Ishikawa (cell line): ENCODE measurements at regions not wholly inside any gene's neighbourhood (a gene's known extent, or its start where the extent isn't known, plus 50 kb on each side); places are given as distances from the start of the nearest gene placed in this dataset.

Source experiments
- CEBPB ChIP-seq: IDR thresholded peaks from 2 replicates; pipeline ENCODE4 v1.6.1; 2012
- CREB1 ChIP-seq: IDR thresholded peaks from 2 replicates; pipeline ENCODE4 v1.6.1; 2012; ENCODE audit warnings: low read depth
- EGR1 ChIP-seq: IDR thresholded peaks from 2 replicates; pipeline ENCODE4 v1.6.1; 2012
- EP300 ChIP-seq: IDR thresholded peaks from 2 replicates; pipeline ENCODE4 v1.6.1; 2012; ENCODE audit warnings: borderline replicate concordance
- FOXM1 ChIP-seq: IDR thresholded peaks from 2 replicates; pipeline ENCODE4 v1.6.1; 2012; ENCODE audit warnings: low read depth, borderline replicate concordance
- RAD21 ChIP-seq: IDR thresholded peaks from 2 replicates; pipeline ENCODE4 v1.6.1; 2012; ENCODE audit warnings: low read depth
- TAF1 ChIP-seq: IDR thresholded peaks from 2 replicates; pipeline ENCODE4 v1.6.1; 2012; ENCODE audit warnings: low read depth, mild to moderate bottlenecking
- TCF12 ChIP-seq: IDR thresholded peaks from 2 replicates; pipeline ENCODE4 v1.6.1; 2012; ENCODE audit warnings: low read depth
- TEAD4 ChIP-seq: IDR thresholded peaks from 2 replicates; pipeline ENCODE4 v1.6.1; 2012
- YY1 ChIP-seq: IDR thresholded peaks from 2 replicates; pipeline ENCODE4 v1.6.1; 2012; ENCODE audit warnings: low read depth
- TF ChIP-seq, protein P1 (sequence below): IDR thresholded peaks from 2 replicates; pipeline ENCODE4 v1.6.1; 2012; ENCODE audit warnings: low read depth, mild to moderate bottlenecking
- TF ChIP-seq, protein P2 (sequence below): IDR thresholded peaks from 2 replicates; pipeline ENCODE4 v1.6.1; 2012

DNA sequence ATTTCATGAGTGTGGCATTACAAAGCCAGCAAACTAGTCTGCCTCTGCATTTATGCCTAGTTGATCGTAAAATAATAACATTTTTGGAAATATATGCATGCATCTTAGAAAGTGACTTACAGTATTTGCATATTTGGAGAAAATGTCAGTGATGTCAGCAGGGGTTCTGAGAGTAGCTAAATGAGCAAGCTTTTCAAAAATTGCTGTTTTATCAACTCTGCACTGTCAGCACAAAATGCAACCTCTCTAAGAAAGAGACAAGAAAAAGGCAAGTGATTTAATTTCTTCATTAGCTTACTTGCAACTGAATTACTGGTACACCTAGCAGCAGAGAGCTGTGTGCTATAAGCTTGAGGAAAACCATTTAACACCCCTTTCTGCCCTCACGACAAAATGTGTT is 632.5 kb upstream of the MMS22L start:
- TF ChIP-seq, protein P1, sequence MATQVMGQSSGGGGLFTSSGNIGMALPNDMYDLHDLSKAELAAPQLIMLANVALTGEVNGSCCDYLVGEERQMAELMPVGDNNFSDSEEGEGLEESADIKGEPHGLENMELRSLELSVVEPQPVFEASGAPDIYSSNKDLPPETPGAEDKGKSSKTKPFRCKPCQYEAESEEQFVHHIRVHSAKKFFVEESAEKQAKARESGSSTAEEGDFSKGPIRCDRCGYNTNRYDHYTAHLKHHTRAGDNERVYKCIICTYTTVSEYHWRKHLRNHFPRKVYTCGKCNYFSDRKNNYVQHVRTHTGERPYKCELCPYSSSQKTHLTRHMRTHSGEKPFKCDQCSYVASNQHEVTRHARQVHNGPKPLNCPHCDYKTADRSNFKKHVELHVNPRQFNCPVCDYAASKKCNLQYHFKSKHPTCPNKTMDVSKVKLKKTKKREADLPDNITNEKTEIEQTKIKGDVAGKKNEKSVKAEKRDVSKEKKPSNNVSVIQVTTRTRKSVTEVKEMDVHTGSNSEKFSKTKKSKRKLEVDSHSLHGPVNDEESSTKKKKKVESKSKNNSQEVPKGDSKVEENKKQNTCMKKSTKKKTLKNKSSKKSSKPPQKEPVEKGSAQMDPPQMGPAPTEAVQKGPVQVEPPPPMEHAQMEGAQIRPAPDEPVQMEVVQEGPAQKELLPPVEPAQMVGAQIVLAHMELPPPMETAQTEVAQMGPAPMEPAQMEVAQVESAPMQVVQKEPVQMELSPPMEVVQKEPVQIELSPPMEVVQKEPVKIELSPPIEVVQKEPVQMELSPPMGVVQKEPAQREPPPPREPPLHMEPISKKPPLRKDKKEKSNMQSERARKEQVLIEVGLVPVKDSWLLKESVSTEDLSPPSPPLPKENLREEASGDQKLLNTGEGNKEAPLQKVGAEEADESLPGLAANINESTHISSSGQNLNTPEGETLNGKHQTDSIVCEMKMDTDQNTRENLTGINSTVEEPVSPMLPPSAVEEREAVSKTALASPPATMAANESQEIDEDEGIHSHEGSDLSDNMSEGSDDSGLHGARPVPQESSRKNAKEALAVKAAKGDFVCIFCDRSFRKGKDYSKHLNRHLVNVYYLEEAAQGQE, result no peak
- no peak for TF ChIP-seq CREB1
- no peak for TF ChIP-seq FOXM1
- no peak for TF ChIP-seq TCF12
- no peak for TF ChIP-seq EGR1
- no peak for TF ChIP-seq RAD21
- no peak for TF ChIP-seq YY1
- TF ChIP-seq EP300, result no peak
- TF ChIP-seq, protein P2, sequence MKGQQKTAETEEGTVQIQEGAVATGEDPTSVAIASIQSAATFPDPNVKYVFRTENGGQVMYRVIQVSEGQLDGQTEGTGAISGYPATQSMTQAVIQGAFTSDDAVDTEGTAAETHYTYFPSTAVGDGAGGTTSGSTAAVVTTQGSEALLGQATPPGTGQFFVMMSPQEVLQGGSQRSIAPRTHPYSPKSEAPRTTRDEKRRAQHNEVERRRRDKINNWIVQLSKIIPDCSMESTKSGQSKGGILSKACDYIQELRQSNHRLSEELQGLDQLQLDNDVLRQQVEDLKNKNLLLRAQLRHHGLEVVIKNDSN, result no peak
- no peak for TF ChIP-seq CEBPB
- no peak for TF ChIP-seq TAF1
- no peak for TF ChIP-seq TEAD4
